Fibroblast of mammary gland (primary cell): ENCODE measurements at regions not wholly inside any gene's neighbourhood (a gene's known extent, or its start where the extent isn't known, plus 50 kb on each side); places are given as distances from the start of the nearest gene placed in this dataset.
A peak's percentile ranks its signal among the peaks of the same experiment; 100 is the strongest.

ENCODE experiments used
- DNase-seq: peaks from one replicate; pipeline ENCODE4 v3.0.0-alpha.2; 2010; ENCODE audit warnings: low read depth
- H3K4me3 ChIP-seq: 2 replicates; pipeline ENCODE4 v1.5.1; 2011; ENCODE audit warnings: low read depth, mild to moderate bottlenecking, low read length, moderate library complexity; ENCODE audit not compliant: control insufficient read depth
- TF ChIP-seq, protein P1 (sequence below): conservative IDR thresholded peaks from 2 replicates; pipeline ENCODE4 v1.5.1; 2011; ENCODE audit warnings: low read depth, low read length, inconsistent platforms; ENCODE audit not compliant: control insufficient read depth, insufficient read depth

DNA sequence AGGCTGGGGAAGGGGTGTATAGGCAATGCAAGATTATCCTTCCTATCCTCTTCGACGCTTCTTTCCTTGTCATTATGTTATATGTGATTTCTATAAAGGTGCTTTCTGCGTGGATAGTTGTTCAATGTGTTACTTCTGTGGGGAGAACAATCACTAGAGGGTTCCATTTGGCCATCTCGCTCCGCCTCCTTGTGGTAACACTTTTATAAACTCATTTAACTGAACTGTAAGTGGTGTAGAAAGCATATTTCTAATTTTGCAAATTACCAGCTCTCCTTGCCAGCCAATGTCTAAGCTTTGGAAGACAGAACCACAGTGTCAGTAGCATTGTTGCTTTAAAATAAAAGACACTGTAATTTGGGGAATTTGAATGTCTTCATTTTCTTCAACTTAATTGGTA is 1093.7 kb upstream of the MIR17HG start:
- DNase-seq = no peak
- TF ChIP-seq, protein P1, sequence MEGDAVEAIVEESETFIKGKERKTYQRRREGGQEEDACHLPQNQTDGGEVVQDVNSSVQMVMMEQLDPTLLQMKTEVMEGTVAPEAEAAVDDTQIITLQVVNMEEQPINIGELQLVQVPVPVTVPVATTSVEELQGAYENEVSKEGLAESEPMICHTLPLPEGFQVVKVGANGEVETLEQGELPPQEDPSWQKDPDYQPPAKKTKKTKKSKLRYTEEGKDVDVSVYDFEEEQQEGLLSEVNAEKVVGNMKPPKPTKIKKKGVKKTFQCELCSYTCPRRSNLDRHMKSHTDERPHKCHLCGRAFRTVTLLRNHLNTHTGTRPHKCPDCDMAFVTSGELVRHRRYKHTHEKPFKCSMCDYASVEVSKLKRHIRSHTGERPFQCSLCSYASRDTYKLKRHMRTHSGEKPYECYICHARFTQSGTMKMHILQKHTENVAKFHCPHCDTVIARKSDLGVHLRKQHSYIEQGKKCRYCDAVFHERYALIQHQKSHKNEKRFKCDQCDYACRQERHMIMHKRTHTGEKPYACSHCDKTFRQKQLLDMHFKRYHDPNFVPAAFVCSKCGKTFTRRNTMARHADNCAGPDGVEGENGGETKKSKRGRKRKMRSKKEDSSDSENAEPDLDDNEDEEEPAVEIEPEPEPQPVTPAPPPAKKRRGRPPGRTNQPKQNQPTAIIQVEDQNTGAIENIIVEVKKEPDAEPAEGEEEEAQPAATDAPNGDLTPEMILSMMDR = no peak
- no peak overlapping the region for H3K4me3 ChIP-seq

DNA sequence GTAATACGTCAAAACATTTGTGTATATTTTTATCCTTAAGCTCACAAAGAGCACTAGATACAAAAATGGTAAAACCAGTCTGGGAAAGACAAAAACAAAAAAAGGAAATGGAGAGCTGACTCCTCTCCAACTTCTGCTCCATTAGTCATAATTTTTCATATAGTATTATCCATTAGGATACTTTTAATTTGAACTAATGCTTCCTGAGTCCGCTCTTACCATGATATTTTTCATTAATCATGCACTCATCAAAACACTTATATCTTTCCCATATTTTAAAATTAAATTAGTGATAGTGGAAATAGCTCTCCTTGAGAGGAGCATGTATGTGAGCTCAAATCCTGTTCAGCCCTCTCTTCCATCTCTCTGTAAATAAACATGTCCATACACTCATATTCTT is 1093.0 kb upstream of the MIR17HG start:
- no peak overlapping the region for H3K4me3 ChIP-seq
- TF ChIP-seq, protein P1 = no peak
- no peak for DNase-seq

DNA sequence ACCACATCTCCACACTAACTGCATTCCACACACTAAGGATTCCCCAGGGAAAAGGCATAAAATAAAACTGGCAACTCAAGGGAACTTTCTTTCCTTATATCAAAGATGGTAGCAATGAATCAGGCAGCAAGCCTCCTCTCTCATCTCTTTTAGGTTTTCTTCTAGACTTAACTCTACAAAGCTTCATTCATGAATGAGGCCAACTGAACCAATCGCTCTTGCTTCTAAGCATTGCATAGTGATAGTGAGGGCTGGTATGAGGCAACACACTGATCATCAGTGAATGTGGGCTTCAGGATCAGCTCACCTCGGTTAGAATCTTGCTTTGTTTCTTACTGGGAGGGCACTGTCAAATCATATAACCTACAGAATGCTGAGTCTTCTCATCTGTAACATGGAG is 1090.7 kb upstream of the MIR17HG start:
- no peak for DNase-seq
- no peak overlapping the region for H3K4me3 ChIP-seq
- TF ChIP-seq, protein P1 = no peak

DNA sequence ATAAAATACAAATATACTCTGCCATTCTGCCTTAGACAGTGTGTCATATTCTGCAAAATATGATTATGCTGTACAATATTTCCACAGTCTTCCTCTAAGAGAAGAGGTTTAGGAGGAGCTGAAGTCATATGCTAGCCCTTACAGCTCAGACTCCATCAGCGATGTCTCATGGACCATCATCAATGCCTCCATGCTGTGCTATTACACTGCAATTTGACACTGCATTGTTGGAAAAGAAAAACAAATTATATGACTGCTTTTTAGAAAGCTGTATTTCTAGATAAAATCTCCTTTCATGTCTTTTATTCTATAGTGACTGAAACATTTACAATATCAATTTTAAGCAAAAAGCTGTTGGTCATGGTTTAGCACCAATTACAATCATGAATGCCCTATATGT is 1089.4 kb upstream of the MIR17HG start:
- TF ChIP-seq, protein P1 = no peak
- H3K4me3 ChIP-seq = no peak overlapping the region
- DNase-seq = no peak

DNA sequence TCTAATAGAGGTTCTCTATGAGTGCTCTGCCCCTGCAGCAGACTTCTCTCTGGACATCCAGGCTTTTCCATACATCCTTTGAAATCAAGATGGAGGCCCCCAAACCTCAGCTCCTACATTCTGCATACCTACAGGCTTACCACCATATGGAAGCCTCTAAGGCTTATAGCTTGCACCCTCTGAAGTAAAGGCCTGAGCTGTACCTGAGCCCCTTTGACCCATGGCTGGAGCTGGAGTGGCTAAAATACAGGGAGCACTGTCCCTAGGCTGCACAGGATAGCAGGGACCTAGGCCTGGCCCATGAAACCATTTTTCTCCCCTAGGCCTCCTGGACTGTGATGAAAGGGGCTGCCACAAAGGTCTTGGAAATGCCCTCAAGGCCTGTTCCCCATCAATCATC is 1086.1 kb upstream of the MIR17HG start:
- DNase-seq = no peak
- TF ChIP-seq, protein P1 = no peak
- H3K4me3 ChIP-seq = no peak overlapping the region

DNA sequence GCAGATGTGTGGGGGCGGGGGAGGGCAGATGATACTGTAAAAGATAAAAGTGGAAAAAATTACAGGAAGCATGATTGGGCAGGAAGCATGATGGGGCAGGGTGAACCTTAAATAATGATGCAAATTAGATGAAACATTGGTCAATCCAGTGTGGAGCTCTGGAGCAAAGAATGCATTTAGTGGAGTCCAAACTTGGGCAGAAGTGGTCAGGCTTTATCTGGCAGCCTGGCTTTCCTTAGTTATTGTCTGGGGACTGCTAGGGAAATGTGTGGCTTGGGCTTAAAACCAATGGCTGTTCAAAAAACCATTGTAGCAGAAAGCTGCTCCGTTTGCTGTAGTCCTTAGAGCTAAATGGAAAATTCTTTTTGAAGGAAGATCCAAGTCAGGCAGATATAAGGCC is 1077.3 kb upstream of the MIR17HG start:
- H3K4me3 ChIP-seq = no peak overlapping the region
- DNase-seq = no peak
- TF ChIP-seq, protein P1 = no peak

DNA sequence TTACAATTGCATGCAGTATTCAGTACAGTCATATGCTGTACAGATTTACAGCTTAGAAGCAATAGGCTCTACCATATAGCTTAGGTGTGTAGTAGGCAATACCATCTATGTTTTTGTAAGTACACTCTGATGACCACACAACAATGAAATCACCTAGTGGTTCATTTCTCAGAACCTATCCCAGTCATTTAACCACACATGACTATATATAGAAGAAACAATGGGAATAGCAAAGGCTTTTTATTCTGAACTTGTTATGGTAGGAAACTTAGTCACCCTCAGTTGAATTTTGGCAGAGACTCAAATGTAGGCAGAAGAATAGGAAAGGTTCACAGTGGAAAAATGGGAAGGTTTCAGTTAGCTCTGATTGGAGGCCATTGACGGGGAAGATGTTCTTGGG is 1075.1 kb upstream of the MIR17HG start:
- TF ChIP-seq, protein P1 = no peak
- no peak overlapping the region for H3K4me3 ChIP-seq
- peak; percentile 46 for DNase-seq
